WTC11 (cell line): ENCODE measurements at regions not wholly inside any gene's neighbourhood (a gene's known extent, or its start where the extent isn't known, plus 50 kb on each side); places are given as distances from the start of the nearest gene placed in this dataset.

Experiments
- ATAC-seq: fragments of 200-7000 bp; cut with Tn5 transposase; 2 replicates; pipeline ENCODE4 v1.10.0; 2021; ENCODE audit warnings: mild to moderate bottlenecking, moderate library complexity
- CTCF ChIA-PET: fragments of 300-600 bp; sonication (Branson Sonifier 250); formaldehyde crosslinking; loops from one replicate; lab custom pipeline; 2021; ENCODE audit warnings: antibody characterized with exemption; lab: Charles Lee
- POLR2A ChIA-PET: fragments of 350-600 bp; sonication (Branson Sonifier 250); formaldehyde crosslinking; loops from one replicate; lab custom pipeline; 2021; ENCODE audit warnings: antibody characterized with exemption; lab: Charles Lee
- DNase-seq: peaks from one replicate; pipeline ENCODE4 v3.0.0; 2021; ENCODE audit warnings: low spot score
- H3K27ac Mint-ChIP-seq: 2 replicates; pipeline ENCODE4 v1.8.0; 2021; ENCODE audit warnings: mixed read lengths
- H3K27me3 Mint-ChIP-seq: 2 replicates; pipeline ENCODE4 v1.8.0; 2021; ENCODE audit warnings: low read depth, mild to moderate bottlenecking, moderate library complexity, mixed read lengths
- H3K36me3 Mint-ChIP-seq: 2 replicates; pipeline ENCODE4 v1.8.0; 2021; ENCODE audit warnings: mixed read lengths
- H3K4me1 Mint-ChIP-seq: 2 replicates; pipeline ENCODE4 v1.8.0; 2022; ENCODE audit warnings: mixed read lengths
- H3K4me3 Mint-ChIP-seq: 2 replicates; pipeline ENCODE4 v1.8.0; 2021; ENCODE audit warnings: mild to moderate bottlenecking, moderate library complexity, mixed read lengths
- H3K9me3 Mint-ChIP-seq: 2 replicates; pipeline ENCODE4 v1.8.0; 2021; ENCODE audit warnings: mixed read lengths
- AR ChIP-seq: fragments of 250-450 bp; sonication (Bioruptor Pico); IDR thresholded peaks from 2 replicates; pipeline ENCODE4 v1.9.0; 2021; ENCODE audit warnings: mild to moderate bottlenecking
- ATF1 ChIP-seq: sonication (generic); formaldehyde crosslinking; IDR thresholded peaks from 2 replicates; pipeline ENCODE4 v1.8.1; 2023; ENCODE audit warnings: mild to moderate bottlenecking, moderate library complexity, missing genetic modification reagents
- CTCF ChIP-seq: fragments of 200-600 bp; IDR thresholded peaks from 2 replicates; pipeline ENCODE4 v1.8.0; 2022; ENCODE audit warnings: antibody characterized with exemption
- E2F4 ChIP-seq: sonication (generic); formaldehyde crosslinking; IDR thresholded peaks from 2 replicates; pipeline ENCODE4 v1.8.1; 2022; ENCODE audit warnings: low read depth, mild to moderate bottlenecking, moderate library complexity, missing genetic modification reagents, borderline replicate concordance
- E2F5 ChIP-seq: sonication (generic); formaldehyde crosslinking; IDR thresholded peaks from 2 replicates; pipeline ENCODE4 v1.8.1; 2022; ENCODE audit warnings: mild to moderate bottlenecking, moderate library complexity, missing genetic modification reagents
- ESRRA ChIP-seq: sonication (generic); formaldehyde crosslinking; IDR thresholded peaks from 2 replicates; pipeline ENCODE4 v1.8.1; 2022; ENCODE audit warnings: mild to moderate bottlenecking, missing genetic modification reagents, borderline replicate concordance
- FOXP4 ChIP-seq: sonication (generic); formaldehyde crosslinking; IDR thresholded peaks from 2 replicates; pipeline ENCODE4 v1.8.0; 2022; ENCODE audit warnings: mild to moderate bottlenecking, missing genetic modification reagents
- GABPB1 ChIP-seq: sonication (generic); formaldehyde crosslinking; IDR thresholded peaks from 2 replicates; pipeline ENCODE4 v1.8.1; 2023; ENCODE audit warnings: mild to moderate bottlenecking, missing genetic modification reagents
- MAX ChIP-seq: sonication (generic); formaldehyde crosslinking; IDR thresholded peaks from 2 replicates; pipeline ENCODE4 v1.8.0; 2022; ENCODE audit warnings: mild to moderate bottlenecking, missing genetic modification reagents
- PRDM15 ChIP-seq: sonication (generic); formaldehyde crosslinking; IDR thresholded peaks from 2 replicates; pipeline ENCODE4 v1.8.0; 2022; ENCODE audit warnings: missing genetic modification reagents
- RORB ChIP-seq: fragments of 250-450 bp; sonication (Bioruptor Pico); IDR thresholded peaks from 2 replicates; pipeline ENCODE4 v1.9.0; 2021; ENCODE audit warnings: mild to moderate bottlenecking
- SMAD3 ChIP-seq: sonication (generic); formaldehyde crosslinking; IDR thresholded peaks from 2 replicates; pipeline ENCODE4 v1.8.0; 2022; ENCODE audit warnings: missing genetic modification reagents, mild to moderate bottlenecking, borderline replicate concordance
- TEAD4 ChIP-seq: sonication (generic); formaldehyde crosslinking; IDR thresholded peaks from 2 replicates; pipeline ENCODE4 v1.8.0; 2022; ENCODE audit warnings: mild to moderate bottlenecking, missing genetic modification reagents
- TP53 ChIP-seq: sonication (generic); formaldehyde crosslinking; IDR thresholded peaks from 2 replicates; pipeline ENCODE4 v1.8.1; 2023; ENCODE audit warnings: mild to moderate bottlenecking, missing genetic modification reagents
- ZBTB21 ChIP-seq: sonication (generic); formaldehyde crosslinking; IDR thresholded peaks from 2 replicates; pipeline ENCODE4 v1.8.1; 2023; ENCODE audit warnings: mild to moderate bottlenecking, missing genetic modification reagents, borderline replicate concordance
- ZNF138 ChIP-seq: sonication (generic); formaldehyde crosslinking; conservative IDR thresholded peaks from 2 replicates; pipeline ENCODE4 v1.8.1; 2022; ENCODE audit warnings: mild to moderate bottlenecking, moderate library complexity, missing genetic modification reagents
- ZNF219 ChIP-seq: sonication (generic); formaldehyde crosslinking; IDR thresholded peaks from 2 replicates; pipeline ENCODE4 v1.8.0; 2023; ENCODE audit warnings: missing genetic modification reagents, mild to moderate bottlenecking, borderline replicate concordance
- ZNF317 ChIP-seq: sonication (generic); formaldehyde crosslinking; IDR thresholded peaks from 2 replicates; pipeline ENCODE4 v1.8.1; 2023; ENCODE audit warnings: low read depth, mild to moderate bottlenecking, moderate library complexity, missing genetic modification reagents, borderline replicate concordance

- TF ChIP-seq ZNF138 (CRISPR knock-in tag) (no peak), CTCF (no peak), ESRRA (CRISPR knock-in tag) (no peak), TEAD4 (CRISPR knock-in tag) (no peak), TP53 (CRISPR knock-in tag) (no peak), ZBTB21 (CRISPR knock-in tag) (no peak), E2F4 (CRISPR knock-in tag) (no peak), ATF1 (CRISPR knock-in tag) (no peak)
- H3K9me3 Mint-ChIP-seq: peaks cover 15% of the 10 kb centered on the region
- ChIA-PET CTCF (interaction anchor here (0.6 to 1.2 kb wide), 3 partner anchors 76 to 295 kb away, joined by 3 to 4 read pairs (median 4); no protein-coding TSS in a partner anchor), POLR2A (no interaction called here)
- no peak overlapping the region for H3K4me3 Mint-ChIP-seq
- no peak overlapping the region for H3K27ac Mint-ChIP-seq
- no peaks in the 10 kb centered on the region for H3K36me3 Mint-ChIP-seq
- ATAC-seq: no peak
- no peaks in the 10 kb centered on the region for H3K27me3 Mint-ChIP-seq
- no peak for DNase-seq
- H3K4me1 Mint-ChIP-seq: peaks cover 27% of the 10 kb centered on the region
These were observed 383.6 kb downstream of the HNRNPD start for GRCh38 chr4:81990211-81990610.

- ChIA-PET POLR2A (no interaction called here), CTCF (interaction anchor here (1.1 to 1.2 kb wide), 2 partner anchors 279 to 296 kb away, joined by 3 to 4 read pairs; no protein-coding TSS in a partner anchor)
- ATAC-seq: no peak
- Mint-ChIP-seq H3K27me3 (no peaks in the 10 kb centered on the region), H3K9me3 (peaks cover 5% of the 10 kb centered on the region), H3K4me1 (peaks cover 27% of the 10 kb centered on the region), H3K27ac (no peak overlapping the region), H3K36me3 (no peaks in the 10 kb centered on the region), H3K4me3 (no peak overlapping the region)
- DNase-seq: no peak
- no peak for TF ChIP-seq PRDM15
- no peak for TF ChIP-seq ZNF219 (CRISPR knock-in tag)
- TF ChIP-seq RORB (CRISPR knock-in tag): no peak
- no peak for TF ChIP-seq FOXP4 (CRISPR knock-in tag)
- TF ChIP-seq GABPB1 (CRISPR knock-in tag): no peak
- no peak for TF ChIP-seq SMAD3 (CRISPR knock-in tag)
These were observed 384.6 kb downstream of the HNRNPD start for GRCh38 chr4:81989202-81989601.

- no peak for ATAC-seq
- H3K4me1 Mint-ChIP-seq: peaks cover 27% of the 10 kb centered on the region
- TF ChIP-seq AR (no peak), MAX (CRISPR knock-in tag) (no peak), ZNF138 (CRISPR knock-in tag) (no peak), E2F5 (CRISPR knock-in tag) (no peak), ZNF317 (CRISPR knock-in tag) (no peak)
- no peak for DNase-seq
- no peaks in the 10 kb centered on the region for H3K36me3 Mint-ChIP-seq
- H3K27ac Mint-ChIP-seq: no peak overlapping the region
- H3K9me3 Mint-ChIP-seq: no peaks in the 10 kb centered on the region
- ChIA-PET CTCF (interaction anchor here (0.9 kb wide), 1 partner anchor 68 kb away, joined by 4 read pairs; no protein-coding TSS in a partner anchor), POLR2A (no interaction called here)
- no peaks in the 10 kb centered on the region for H3K27me3 Mint-ChIP-seq
- H3K4me3 Mint-ChIP-seq: no peak overlapping the region
These were observed 385.6 kb downstream of the HNRNPD start for GRCh38 chr4:81988178-81988577.
